Fibroblast of the aortic adventitia (primary cell): ENCODE measurements at regions not wholly inside any gene's neighbourhood (a gene's known extent, or its start where the extent isn't known, plus 50 kb on each side); places are given as distances from the start of the nearest gene placed in this dataset.
"Not testable (repeated sequence)": the region's sequence is repeated elsewhere in the genome, so short reads cannot be mapped to it uniquely, and the experiment has no call there.

Experiments used
- DNase-seq: peaks from one replicate; pipeline ENCODE4 v3.0.0-alpha.2; 2010; ENCODE audit warnings: low read depth
- H3K4me3 ChIP-seq: 2 replicates; pipeline ENCODE4 v1.5.1; 2011; ENCODE audit warnings: low read depth, mild to moderate bottlenecking, control low read depth, low read length, moderate library complexity
- CTCF ChIP-seq: IDR thresholded peaks from 2 replicates; pipeline ENCODE4 v1.5.1; 2011; ENCODE audit warnings: mild to moderate bottlenecking, low read length, control low read depth, inconsistent platforms; ENCODE audit not compliant: insufficient read depth

- H3K4me3 ChIP-seq: no peak overlapping the region
- TF ChIP-seq CTCF: no peak
These were observed 65.1 kb downstream of the SOD2 start for GRCh38 chr6:159627939-159628338.

GRCh38 chr6:159626506-159626905 is 66.5 kb downstream of the SOD2 start:
- not testable (repeated sequence) for H3K4me3 ChIP-seq, DNase-seq

More at GRCh38 chr6:159627939-159628338, 65.1 kb downstream of the SOD2 start:
- DNase-seq: no peak

- no peak for DNase-seq
- TF ChIP-seq CTCF: no peak
These were observed 69.9 kb downstream of the SOD2 start for GRCh38 chr6:159623156-159623555.

GRCh38 chr6:159620947-159621346 is 72.1 kb downstream of the SOD2 start:
- H3K4me3 ChIP-seq: no peak overlapping the region
- no peak for DNase-seq
- no peak for TF ChIP-seq CTCF

More at GRCh38 chr6:159623156-159623555, 69.9 kb downstream of the SOD2 start:
- no peak overlapping the region for H3K4me3 ChIP-seq

GRCh38 chr6:159617444-159617843 is 75.6 kb downstream of the SOD2 start:
- TF ChIP-seq CTCF: no peak
- no peak overlapping the region for H3K4me3 ChIP-seq

GRCh38 chr6:159616456-159616855 is 76.6 kb downstream of the SOD2 start:
- H3K4me3 ChIP-seq: no peak overlapping the region
- DNase-seq: no peak

More at GRCh38 chr6:159617444-159617843, 75.6 kb downstream of the SOD2 start:
- no peak for DNase-seq

GRCh38 chr6:159615918-159616317 is 77.1 kb downstream of the SOD2 start:
- no peak for TF ChIP-seq CTCF
- DNase-seq: no peak
- no peak overlapping the region for H3K4me3 ChIP-seq

More at GRCh38 chr6:159616456-159616855, 76.6 kb downstream of the SOD2 start:
- TF ChIP-seq CTCF: no peak
